MG63 (cell line): ENCODE measurements at regions not wholly inside any gene's neighbourhood (a gene's known extent, or its start where the extent isn't known, plus 50 kb on each side); places are given as distances from the start of the nearest gene placed in this dataset.
"Not testable (repeated sequence)": the region's sequence is repeated elsewhere in the genome, so short reads cannot be mapped to it uniquely, and the experiment has no call there.

ENCODE experiments used
- DNase-seq: peaks from one replicate; pipeline ENCODE4 v3.0.0-alpha.2; 2020
- H3K27me3 ChIP-seq: fragments of 250-450 bp; sonication (Bioruptor Pico); 2 replicates; pipeline ENCODE4 v1.5.1; 2020; ENCODE audit warnings: mild to moderate bottlenecking, moderate library complexity
- H3K36me3 ChIP-seq: fragments of 250-450 bp; sonication (Bioruptor Pico); 2 replicates; pipeline ENCODE4 v1.5.1; 2020; ENCODE audit warnings: mild to moderate bottlenecking, moderate library complexity
- H3K4me3 ChIP-seq: fragments of 250-450 bp; sonication (Bioruptor Pico); 2 replicates; pipeline ENCODE4 v1.5.1; 2020; ENCODE audit warnings: mild to moderate bottlenecking, moderate library complexity
- H3K9me3 ChIP-seq: fragments of 250-450 bp; sonication (Bioruptor Pico); 2 replicates; pipeline ENCODE4 v1.5.1; 2020; ENCODE audit warnings: mild to moderate bottlenecking, moderate library complexity

DNA sequence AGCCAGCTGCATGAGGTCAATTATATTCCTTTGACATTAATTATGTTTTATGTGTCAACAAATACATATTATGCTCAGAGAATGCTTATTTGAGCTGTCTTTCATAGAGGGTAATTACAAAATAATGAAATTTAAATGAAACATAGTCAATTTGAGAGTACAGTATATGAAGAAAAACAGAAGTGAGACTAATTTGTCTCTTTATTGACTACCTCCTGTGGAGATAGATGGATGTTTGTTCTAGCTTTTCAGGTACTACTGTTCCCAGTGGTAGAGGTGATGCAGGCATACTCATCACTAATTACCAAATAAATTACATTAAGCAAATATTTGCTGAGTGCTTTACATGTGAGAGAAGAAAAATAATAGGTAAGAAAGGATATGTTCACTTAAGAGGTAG is 1129.6 kb downstream of the OTOL1 start:
- H3K27me3 ChIP-seq: no peaks in the 10 kb centered on the region
- no peak for DNase-seq
- H3K9me3 ChIP-seq: no peaks in the 10 kb centered on the region

DNA sequence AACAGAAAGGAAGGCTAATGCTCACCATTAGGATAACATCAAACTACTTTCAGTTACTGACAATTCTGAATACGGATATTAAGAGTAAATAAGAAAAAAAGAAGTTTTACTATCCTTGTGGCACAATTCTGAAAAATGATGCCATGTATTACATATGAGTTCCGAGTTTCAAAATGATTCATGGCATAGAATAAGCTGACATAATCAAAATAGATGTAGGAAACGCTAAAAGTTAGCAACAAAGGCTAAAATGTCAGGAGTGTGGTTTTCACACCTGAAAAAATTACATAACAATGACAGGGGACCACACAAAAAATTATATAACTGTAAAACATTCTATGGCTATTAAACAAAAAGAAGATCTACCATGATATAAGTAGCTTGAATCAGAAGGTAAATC is 1131.9 kb downstream of the OTOL1 start:
- Histone ChIP-seq H3K9me3 (no peaks in the 10 kb centered on the region), H3K36me3 (no peaks in the 10 kb centered on the region), H3K4me3 (no peak overlapping the region), H3K27me3 (no peaks in the 10 kb centered on the region)
- DNase-seq: no peak

More for the DNA sequence above, 1129.6 kb downstream of the OTOL1 start:
- Histone ChIP-seq H3K36me3 (no peaks in the 10 kb centered on the region), H3K4me3 (no peak overlapping the region)

DNA sequence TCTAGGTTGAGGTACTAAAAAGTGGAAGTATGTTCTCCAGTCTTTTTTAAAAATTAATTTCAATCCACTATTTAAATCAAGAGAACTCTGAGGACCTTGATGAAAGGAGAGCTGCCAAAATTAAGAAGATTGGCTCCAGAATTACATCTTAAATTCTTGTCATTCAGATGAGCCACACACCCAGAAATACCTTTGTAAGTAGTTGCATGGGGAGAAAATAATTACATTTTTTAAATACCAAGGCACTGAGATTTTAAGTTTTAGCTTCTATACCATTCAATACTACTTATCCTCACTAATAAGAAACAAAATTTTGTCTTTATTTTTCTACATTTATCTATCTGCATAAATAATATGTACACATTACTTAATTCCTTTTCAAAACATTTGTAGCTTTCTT is 1132.8 kb downstream of the OTOL1 start:
- no peak for DNase-seq
- Histone ChIP-seq H3K27me3 (no peaks in the 10 kb centered on the region), H3K9me3 (no peaks in the 10 kb centered on the region), H3K4me3 (no peak overlapping the region), H3K36me3 (no peaks in the 10 kb centered on the region)

DNA sequence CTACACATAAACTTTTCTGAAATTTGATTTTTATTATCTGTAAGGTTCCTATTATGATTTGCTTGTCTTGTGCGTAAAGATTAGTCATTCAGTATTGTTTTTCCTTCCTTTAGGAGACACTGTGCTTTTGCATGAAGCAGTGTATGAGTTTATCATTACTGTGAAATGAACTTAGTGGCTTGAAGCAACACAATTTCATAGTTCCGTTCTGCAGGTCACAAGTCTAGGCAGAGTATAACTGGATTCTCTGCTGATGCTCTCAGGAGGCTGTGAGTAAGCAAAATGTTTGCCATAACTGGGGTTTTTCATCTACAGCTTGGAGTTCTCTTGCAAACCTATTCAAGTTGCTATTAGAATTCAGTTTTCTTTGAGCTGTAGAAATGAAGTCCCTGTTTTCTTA is 1136.1 kb downstream of the OTOL1 start:
- Histone ChIP-seq H3K9me3 (no peaks in the 10 kb centered on the region), H3K27me3 (no peaks in the 10 kb centered on the region), H3K36me3 (no peaks in the 10 kb centered on the region), H3K4me3 (no peak overlapping the region)
- no peak for DNase-seq

DNA sequence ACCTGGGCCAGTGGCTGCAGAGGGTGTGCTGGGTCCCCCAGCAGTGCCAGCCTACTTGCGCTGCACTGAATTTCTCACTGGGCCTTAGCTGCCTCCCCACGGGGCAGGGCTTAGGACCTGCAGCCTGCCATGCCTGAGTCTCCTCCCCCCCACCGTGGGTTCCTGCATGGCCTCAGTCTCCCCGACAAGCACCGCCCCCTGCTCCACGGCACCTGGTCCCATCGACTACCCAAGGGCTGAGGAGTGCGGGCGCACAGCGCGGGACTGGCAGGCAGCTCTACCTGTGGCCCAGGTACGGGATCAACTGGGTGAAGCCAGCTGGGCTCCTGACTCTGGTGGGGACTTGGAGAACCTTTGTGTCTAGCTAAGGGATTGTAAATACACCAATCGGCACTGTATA is 1143.6 kb downstream of the OTOL1 start:
- H3K4me3 ChIP-seq, H3K36me3 ChIP-seq, H3K27me3 ChIP-seq, DNase-seq, H3K9me3 ChIP-seq: not testable (repeated sequence)

DNA sequence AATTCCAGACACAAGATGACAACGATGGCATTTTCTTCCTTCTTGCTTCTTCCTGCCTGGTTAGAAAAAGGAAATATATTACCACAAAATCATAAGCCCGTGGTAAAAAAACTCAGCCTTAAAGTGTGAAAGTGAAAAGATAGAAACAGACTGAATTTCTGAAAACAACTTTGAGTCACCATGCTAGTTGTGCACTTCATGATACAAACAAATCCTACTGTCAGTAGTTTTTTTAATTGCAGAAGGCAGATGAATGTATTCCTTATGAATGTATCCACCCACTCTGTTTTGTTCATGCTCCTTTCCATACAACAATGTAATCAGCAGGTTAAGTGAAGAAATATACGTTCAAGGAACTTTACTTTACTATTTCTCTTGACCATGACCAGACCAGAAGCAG is 1144.7 kb downstream of the OTOL1 start:
- DNase-seq: no peak
- no peaks in the 10 kb centered on the region for H3K9me3 ChIP-seq
- H3K4me3 ChIP-seq: no peak overlapping the region
- H3K36me3 ChIP-seq: no peaks in the 10 kb centered on the region
- no peaks in the 10 kb centered on the region for H3K27me3 ChIP-seq

DNA sequence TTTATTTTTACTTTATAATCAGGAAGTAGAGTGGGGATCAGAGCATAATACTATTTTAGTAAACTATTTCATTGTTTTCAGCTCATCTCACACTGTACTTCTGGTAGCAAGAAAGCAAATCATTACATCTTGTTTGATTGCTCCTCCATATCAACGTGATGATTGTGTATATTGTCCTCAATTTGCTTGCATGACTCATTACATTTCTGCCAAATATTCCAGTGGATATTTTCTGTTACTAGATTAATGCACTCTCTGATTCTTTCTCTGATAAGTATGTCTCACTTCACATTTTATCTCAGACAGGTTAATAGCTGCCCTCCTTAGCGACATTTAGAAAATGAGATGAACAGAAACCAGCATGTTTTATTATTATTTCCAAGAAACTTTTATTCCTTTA is 1145.3 kb downstream of the OTOL1 start:
- no peak for DNase-seq
- Histone ChIP-seq H3K4me3 (no peak overlapping the region), H3K27me3 (no peaks in the 10 kb centered on the region), H3K36me3 (no peaks in the 10 kb centered on the region), H3K9me3 (no peaks in the 10 kb centered on the region)

DNA sequence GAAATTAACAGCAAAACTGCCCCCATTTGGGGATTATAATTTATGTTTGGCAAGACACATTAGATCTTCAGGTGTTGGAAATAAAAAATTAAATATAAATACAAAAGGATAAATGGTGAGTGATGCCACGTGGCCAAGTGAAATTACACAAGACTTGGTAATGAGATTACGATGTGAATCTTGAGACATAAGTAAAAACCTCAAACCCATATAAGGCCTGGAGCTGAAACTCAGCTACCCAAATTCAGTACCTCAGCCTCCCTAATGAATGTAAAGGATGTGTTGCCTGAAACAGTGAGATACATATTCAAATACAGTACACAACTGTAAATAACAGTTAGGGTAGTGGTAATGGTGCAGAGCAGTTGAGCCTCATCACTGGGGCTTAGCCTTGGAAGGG is 1146.6 kb downstream of the OTOL1 start:
- DNase-seq: no peak
- no peaks in the 10 kb centered on the region for H3K36me3 ChIP-seq
- H3K4me3 ChIP-seq: no peak overlapping the region
- no peaks in the 10 kb centered on the region for H3K9me3 ChIP-seq
- no peaks in the 10 kb centered on the region for H3K27me3 ChIP-seq

DNA sequence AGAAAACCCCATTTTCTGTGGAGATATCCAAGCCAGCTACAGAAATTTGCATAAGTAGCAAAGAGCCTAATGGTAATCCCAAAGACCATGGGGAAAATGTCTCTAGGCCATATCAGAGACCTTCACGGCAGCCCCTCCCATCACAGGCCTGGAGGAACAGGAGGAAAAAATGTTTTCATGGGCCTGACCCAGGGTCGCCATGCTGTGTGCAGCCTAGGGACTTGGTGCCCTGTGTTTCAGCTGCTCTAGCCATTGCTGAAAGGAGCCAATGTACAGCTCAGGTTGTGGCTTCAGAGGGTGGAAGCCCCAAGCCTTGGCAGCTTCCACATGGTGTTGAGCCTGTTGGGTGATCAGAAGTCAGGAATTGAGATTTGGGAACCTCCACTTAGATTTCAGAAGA is 1150.7 kb downstream of the OTOL1 start:
- DNase-seq: no peak
- no peaks in the 10 kb centered on the region for H3K36me3 ChIP-seq
- no peaks in the 10 kb centered on the region for H3K27me3 ChIP-seq
- H3K9me3 ChIP-seq: no peaks in the 10 kb centered on the region; the same call in 1 of the 2 replicates
- H3K4me3 ChIP-seq: no peak overlapping the region

DNA sequence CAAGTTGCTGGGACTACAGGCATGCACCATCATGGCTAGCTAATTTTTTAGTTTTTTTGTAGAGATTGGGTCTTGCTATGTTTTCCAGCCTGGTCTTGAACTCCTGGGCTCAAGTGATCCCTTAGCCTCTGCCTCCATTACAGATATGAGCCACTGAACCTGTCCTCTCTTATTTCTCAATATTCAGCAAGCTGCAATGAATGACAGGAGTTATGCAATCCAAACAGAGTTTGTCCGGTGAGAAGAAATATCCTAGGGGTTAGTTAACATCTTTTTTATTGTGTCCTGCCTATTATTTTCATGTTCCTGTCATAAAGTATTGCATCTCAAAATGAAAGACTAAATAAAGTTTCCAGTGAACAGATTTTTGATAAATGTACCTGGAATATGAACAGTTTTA is 1161.4 kb downstream of the OTOL1 start:
- H3K9me3 ChIP-seq: no peaks in the 10 kb centered on the region
- DNase-seq: no peak

DNA sequence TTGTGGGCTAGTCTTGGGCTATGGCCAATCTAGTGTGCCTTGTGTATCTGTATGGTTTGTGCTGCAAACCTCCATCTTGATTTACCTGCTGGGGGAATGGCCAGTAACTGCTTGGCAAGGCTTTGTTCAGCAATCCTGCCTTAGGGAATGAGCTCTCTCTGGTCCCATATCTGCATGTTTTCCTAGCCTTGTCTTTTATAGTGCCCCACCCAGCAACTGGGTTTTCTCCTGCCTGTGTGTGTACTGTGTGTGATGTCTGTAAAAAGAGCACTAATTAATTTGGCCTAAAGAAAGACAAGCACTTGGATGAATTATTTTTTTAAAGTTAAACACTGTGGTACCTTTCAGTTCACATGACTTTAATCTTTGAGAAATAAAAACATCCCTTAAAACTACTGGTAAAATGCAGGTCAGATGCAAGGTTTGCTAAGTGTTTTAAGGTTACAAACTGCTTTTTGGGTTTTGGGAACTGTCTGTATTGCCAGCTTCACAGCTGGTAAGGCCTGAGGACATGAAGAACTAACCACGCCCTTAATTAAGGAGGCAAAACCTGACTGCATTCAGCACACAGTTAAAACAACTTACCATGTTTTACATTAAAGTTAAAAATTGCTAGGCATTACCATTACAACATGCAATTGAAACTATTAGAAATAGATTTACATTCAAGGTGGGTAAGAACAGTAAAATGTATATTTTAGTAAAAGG is 1169.2 kb downstream of the OTOL1 start:
- Histone ChIP-seq H3K27me3 (no peaks in the 10 kb centered on the region), H3K9me3 (no peaks in the 10 kb centered on the region), H3K4me3 (no peak overlapping the region), H3K36me3 (no peaks in the 10 kb centered on the region)
- no peak for DNase-seq

More for the DNA sequence above, 1161.4 kb downstream of the OTOL1 start:
- no peak overlapping the region for H3K4me3 ChIP-seq
- H3K27me3 ChIP-seq: no peaks in the 10 kb centered on the region
- no peaks in the 10 kb centered on the region for H3K36me3 ChIP-seq

DNA sequence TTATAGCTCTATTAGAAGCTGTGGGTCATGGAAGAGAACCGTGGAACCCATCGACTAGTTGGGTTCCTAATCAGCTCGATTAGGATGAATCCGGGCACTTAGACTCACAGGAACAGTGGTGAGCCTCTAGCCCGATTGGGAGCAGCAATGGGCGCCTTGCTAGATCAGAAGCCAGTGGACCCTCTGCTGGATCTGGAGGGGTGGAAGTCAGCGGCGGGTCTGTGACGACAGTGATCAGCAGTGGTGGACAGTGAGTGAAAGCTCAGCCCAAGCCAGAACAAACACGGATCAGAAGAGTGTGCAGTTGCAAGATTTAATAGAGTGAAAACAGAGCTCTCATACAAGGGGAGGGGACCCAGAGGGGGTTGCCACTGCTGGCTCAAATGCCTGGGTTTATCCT is 1170.2 kb downstream of the OTOL1 start:
- Histone ChIP-seq H3K27me3 (no peaks in the 10 kb centered on the region), H3K36me3 (no peaks in the 10 kb centered on the region), H3K4me3 (no peak overlapping the region)

DNA sequence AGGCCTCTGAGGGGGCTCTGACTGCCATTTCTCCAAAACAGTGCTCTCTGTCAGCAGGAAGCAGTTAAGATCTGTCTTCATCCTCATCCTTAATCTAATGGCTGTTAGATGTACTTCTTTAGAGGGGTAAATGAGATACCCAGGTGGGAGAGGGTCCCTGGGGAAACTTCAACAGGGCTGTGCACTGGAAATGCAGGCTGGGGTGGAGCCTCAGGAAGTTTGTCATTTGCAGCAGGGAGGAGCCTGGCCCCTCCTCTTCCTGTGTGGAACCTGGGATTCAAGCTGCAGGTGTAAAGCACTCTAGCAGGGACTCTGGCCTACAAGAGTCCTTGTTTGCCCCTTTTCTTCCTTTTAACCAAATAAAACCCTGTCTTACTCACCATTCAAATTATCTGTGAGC is 1173.6 kb downstream of the OTOL1 start:
- Histone ChIP-seq H3K4me3 (no peak overlapping the region), H3K9me3 (no peaks in the 10 kb centered on the region), H3K36me3 (no peaks in the 10 kb centered on the region), H3K27me3 (no peaks in the 10 kb centered on the region)
- DNase-seq: no peak

More for the DNA sequence above, 1170.2 kb downstream of the OTOL1 start:
- no peak for DNase-seq
- H3K9me3 ChIP-seq: no peaks in the 10 kb centered on the region

DNA sequence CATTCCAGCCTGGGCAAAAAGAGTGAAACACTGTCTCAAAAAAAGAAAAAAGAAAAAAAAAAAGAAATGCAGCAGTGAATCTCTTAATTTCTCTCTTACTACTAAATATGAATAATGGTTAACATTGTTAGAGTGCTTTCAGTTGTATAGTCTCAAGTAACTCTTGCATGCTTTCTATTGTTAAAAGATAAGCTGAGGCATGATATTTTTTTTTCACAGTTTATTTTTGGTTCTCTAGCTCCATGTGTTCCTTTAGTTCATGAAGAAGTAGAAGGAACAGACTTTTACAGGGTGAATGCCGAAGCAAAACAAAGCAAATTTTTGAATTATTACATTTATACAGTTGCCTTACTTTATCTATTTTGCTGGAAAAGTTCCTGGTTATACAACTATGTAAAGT is 1180.9 kb downstream of the OTOL1 start:
- Histone ChIP-seq H3K36me3 (no peaks in the 10 kb centered on the region), H3K9me3 (no peaks in the 10 kb centered on the region), H3K4me3 (no peak overlapping the region), H3K27me3 (no peaks in the 10 kb centered on the region)
- DNase-seq: no peak

DNA sequence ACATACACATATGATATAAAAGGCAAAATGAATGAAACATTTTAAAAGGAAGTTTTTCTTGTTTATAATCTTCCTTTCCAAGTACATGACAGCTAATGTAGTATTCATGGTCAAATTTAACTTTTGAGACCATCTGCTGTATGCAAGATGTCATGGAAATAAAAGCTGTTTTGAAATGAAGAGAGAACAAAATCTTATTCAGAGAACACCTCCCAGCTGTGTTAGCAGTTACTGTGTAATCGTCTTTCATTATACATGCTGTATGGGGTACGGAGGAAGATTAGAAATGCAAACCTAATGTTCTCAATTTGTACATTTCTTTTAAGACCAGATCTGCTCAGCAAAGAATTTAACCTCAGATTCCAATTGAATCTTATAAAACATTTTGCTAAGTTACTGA is 1182.3 kb downstream of the OTOL1 start:
- H3K27me3 ChIP-seq: no peaks in the 10 kb centered on the region
- no peaks in the 10 kb centered on the region for H3K36me3 ChIP-seq
- no peak overlapping the region for H3K4me3 ChIP-seq
- no peak for DNase-seq
- H3K9me3 ChIP-seq: no peaks in the 10 kb centered on the region

DNA sequence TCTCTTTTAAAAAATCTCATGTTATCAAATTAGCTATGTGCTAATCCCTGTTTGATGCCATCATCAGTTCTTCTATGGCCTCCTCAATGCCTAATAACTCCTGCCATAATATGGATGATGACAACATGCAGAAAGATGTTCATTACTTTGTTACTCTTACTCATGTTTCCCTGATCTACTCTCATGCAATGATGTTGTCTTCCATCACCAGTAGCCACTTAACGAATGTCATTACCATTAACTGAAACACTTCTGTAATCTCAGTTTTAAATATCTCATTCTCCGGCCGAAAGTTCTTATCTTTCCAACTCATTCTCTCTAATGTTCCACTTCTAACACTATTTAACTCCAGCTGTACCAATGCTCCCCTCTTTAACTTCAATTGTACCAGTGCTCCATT is 1187.7 kb downstream of the OTOL1 start:
- H3K27me3 ChIP-seq: no peaks in the 10 kb centered on the region
- no peak for DNase-seq
- no peaks in the 10 kb centered on the region for H3K36me3 ChIP-seq
- no peak overlapping the region for H3K4me3 ChIP-seq
- H3K9me3 ChIP-seq: no peaks in the 10 kb centered on the region

DNA sequence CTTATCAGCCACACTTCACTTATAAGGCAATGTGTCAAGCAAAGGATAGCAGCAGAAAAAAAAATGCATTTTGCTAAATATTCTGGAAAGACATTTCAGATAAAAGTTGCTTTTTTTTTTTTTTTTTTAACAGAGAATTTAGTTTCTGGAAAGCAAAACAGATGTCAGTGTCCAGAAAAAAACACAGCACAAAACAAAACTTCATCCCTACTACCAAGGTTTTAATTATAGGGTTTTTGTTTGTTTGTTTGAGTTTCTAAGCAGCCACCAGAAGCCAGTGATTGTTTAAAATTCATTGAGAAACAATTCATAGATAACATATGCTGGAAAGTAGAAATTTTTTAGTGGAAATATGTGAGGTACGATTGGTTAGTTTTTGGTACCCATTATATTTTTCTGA is 1202.7 kb downstream of the OTOL1 start:
- no peaks in the 10 kb centered on the region for H3K9me3 ChIP-seq
- DNase-seq: no peak
- no peak overlapping the region for H3K4me3 ChIP-seq
- H3K27me3 ChIP-seq: no peaks in the 10 kb centered on the region
- H3K36me3 ChIP-seq: no peaks in the 10 kb centered on the region

DNA sequence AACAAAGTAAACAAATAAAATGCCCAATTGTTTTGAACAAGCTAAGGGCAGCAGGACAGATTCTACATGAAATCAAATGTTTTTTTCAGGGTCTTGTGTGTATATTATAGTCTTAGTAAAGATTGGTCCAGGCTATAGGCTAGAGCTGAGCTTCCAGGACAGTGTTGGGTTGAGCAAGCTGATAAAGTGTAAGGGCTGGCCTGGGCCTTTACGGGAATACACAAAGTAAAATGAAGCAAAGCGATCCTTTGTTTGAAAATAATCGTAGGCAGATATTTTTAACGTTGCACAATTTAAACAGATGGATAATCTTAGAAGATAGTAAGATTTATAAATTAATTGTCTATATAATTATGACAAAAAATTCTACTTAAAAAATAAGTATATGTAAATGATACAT is 1204.6 kb downstream of the OTOL1 start:
- Histone ChIP-seq H3K27me3 (no peaks in the 10 kb centered on the region), H3K4me3 (no peak overlapping the region), H3K9me3 (no peaks in the 10 kb centered on the region), H3K36me3 (no peaks in the 10 kb centered on the region)
- DNase-seq: no peak
